Esophagus squamous epithelium (tissue), 5 donors: ENCODE measurements at regions not wholly inside any gene's neighbourhood (a gene's known extent, or its start where the extent isn't known, plus 50 kb on each side); places are given as distances from the start of the nearest gene placed in this dataset.
"Not testable (repeated sequence)": the region's sequence is repeated elsewhere in the genome, so short reads cannot be mapped to it uniquely, and the experiment has no call there.

ENCODE experiments used
- DNase-seq: peaks from one replicate; lab custom pipeline; 2025; lab: John Stamatoyannopoulos, UW
- H3K27ac ChIP-seq, 4 donors: fragments of 200-600 bp; sonication (generic); one replicate each; pipeline ENCODE4 v1.5.1; 2016 to 2019; ENCODE audit warnings: mild to moderate bottlenecking in 1 of 4
- H3K27me3 ChIP-seq, 4 donors: fragments of 200-600 bp; sonication (generic); 1 replicate in 3 of 4; 2 replicates in 1 of 4; pipeline versions ENCODE4 v1.5.1 to v1.6.0; 2017 to 2021; ENCODE audit warnings: antibody characterized with exemption in 1 of 4
- H3K36me3 ChIP-seq, 3 donors: fragments of 200-600 bp; sonication (generic); one replicate each; pipeline ENCODE4 v1.5.1; 2016 to 2019
- H3K4me1 ChIP-seq, 3 donors: fragments of 200-600 bp; sonication (generic); one replicate each; pipeline ENCODE4 v1.5.1; 2017 to 2019
- H3K4me3 ChIP-seq, 4 donors: fragments of 200-600 bp; sonication (generic); 1 replicate in 3 of 4; 2 replicates in 1 of 4; pipeline ENCODE4 v1.5.1; 2016 to 2019; ENCODE audit warnings: mild to moderate bottlenecking in 2 of 4, moderate library complexity in 1 of 4
- H3K9me3 ChIP-seq, 3 donors: fragments of 200-600 bp; sonication (generic); one replicate each; pipeline ENCODE4 v1.5.1; 2016 to 2019
- POLR2A ChIP-seq, 4 donors: fragments of 450-650 bp; IDR thresholded peaks; one replicate each; pipeline ENCODE4 v1.6.1; 2017; ENCODE audit warnings: antibody characterized with exemption in 4 of 4, mild to moderate bottlenecking in 4 of 4, moderate library complexity in 3 of 4
- WGBS, 2 donors: methylation state at CpG; one replicate each; pipeline ENCODE4 v1.1.5; 2018; 5-methylcytosine and 5-hydroxymethylcytosine counted together
- intact Hi-C: fragments of 100-400 bp; cut with DNase I; formaldehyde crosslinking; loops from one replicate; pipeline ENCODE4 v1.15.0; 2022
- TF ChIP-seq, protein P1 (sequence below), 6 experiments: fragments of 450-650 bp in 4 of 6; fragments of 200-600 bp in 2 of 6; sonication (generic) in 2 of 6; IDR thresholded peaks; one replicate each; pipeline ENCODE4 v1.5.1; 2016 to 2019; ENCODE audit warnings: antibody characterized with exemption in 6 of 6, mild to moderate bottlenecking in 4 of 6, moderate library complexity in 4 of 6
- donor health status: DM: yes; HTN: yes; CAD: no.

DNA sequence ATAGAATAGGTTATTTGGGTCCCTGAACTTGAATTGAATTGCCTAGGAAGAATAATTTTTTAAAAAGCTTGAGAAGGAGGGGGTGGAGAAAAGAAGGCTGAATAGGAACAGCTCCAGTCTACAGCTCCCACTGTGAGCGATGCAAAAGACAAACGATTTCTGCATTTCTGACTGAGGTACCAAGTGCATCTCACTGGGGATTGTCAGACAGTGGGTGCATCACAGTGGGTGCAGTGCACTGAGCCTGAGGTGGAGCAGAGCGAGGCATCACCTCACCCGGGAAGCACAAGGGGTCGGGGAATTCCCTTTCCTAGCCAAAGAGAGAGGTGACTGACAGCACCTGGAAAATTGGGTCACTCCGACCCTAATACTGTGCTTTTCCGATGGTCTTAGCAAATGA is 782.2 kb upstream of the RGMB start:
- Histone ChIP-seq H3K27me3 (no peaks in the 10 kb centered on the region), H3K4me3 (no peak overlapping the region), H3K9me3 (no peaks in the 10 kb centered on the region), H3K27ac (no peak overlapping the region), H3K4me1 (no peaks in the 10 kb centered on the region), H3K36me3 (no peaks in the 10 kb centered on the region)
- intact Hi-C loops: no loop called here
- TF ChIP-seq POLR2A (IDR thresholded peaks at IDR 0.05): no peak
- TF ChIP-seq, protein P1, sequence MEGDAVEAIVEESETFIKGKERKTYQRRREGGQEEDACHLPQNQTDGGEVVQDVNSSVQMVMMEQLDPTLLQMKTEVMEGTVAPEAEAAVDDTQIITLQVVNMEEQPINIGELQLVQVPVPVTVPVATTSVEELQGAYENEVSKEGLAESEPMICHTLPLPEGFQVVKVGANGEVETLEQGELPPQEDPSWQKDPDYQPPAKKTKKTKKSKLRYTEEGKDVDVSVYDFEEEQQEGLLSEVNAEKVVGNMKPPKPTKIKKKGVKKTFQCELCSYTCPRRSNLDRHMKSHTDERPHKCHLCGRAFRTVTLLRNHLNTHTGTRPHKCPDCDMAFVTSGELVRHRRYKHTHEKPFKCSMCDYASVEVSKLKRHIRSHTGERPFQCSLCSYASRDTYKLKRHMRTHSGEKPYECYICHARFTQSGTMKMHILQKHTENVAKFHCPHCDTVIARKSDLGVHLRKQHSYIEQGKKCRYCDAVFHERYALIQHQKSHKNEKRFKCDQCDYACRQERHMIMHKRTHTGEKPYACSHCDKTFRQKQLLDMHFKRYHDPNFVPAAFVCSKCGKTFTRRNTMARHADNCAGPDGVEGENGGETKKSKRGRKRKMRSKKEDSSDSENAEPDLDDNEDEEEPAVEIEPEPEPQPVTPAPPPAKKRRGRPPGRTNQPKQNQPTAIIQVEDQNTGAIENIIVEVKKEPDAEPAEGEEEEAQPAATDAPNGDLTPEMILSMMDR (IDR thresholded peaks at IDR 0.05): no peak
- WGBS, 2 donors: 82 to 90% methylated on average over 2 to 4 of the region's 7 CpGs
- DNase-seq: no peak

DNA sequence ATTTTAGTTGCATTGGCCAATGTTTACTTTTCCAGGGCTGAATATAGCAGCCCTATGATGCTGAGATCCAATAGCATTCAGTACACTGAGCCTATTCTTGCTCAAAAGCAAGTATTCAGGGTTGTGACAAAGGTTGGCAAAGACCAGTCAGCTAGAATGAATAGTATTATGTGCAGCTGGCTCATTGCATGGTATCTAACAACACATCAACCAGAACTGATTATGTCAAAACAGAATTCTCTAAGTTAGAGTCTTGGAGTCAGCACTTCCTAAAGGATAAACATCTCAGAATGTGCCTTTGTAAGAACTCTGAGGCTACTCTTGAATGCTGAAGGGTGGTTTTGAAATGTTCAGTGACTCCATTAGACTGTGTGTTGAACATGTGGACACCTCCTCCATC is 774.5 kb upstream of the RGMB start:
- intact Hi-C loops: no loop called here
- no peak for DNase-seq
- no peak overlapping the region for H3K27ac ChIP-seq

DNA sequence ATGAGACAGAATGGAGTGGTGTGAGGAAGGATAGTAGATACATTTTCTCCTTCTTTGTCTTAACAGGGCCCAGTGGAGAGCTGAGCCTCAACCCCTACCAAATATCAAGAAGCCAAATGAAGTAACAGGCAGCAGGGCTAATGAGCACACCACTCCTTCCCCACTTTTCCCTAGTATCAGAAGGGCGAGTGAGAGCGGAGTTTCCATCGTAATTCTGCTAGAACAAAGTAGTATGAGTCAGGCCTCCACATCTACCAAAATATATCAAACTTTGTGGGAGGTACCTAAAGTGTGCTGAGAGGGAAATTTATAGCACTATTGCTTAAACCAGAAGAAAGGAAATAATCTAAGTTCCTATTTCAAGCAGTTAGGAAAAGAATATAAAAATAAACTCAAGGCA is 769.0 kb upstream of the RGMB start:
- no peak overlapping the region for H3K27ac ChIP-seq
- no peaks in the 10 kb centered on the region for H3K27me3 ChIP-seq
- no peaks in the 10 kb centered on the region for H3K36me3 ChIP-seq
- intact Hi-C loops: no loop called here
- TF ChIP-seq, protein P1 (IDR thresholded peaks at IDR 0.05): no peak
- TF ChIP-seq POLR2A (IDR thresholded peaks at IDR 0.05): no peak
- H3K9me3 ChIP-seq: no peaks in the 10 kb centered on the region
- no peaks in the 10 kb centered on the region for H3K4me1 ChIP-seq
- 74 to 96% methylated on average over 3 of the region's 3 CpGs for WGBS, 2 donors
- no peak overlapping the region for H3K4me3 ChIP-seq
- DNase-seq: no peak

More for the DNA sequence above, 774.5 kb upstream of the RGMB start:
- no peaks in the 10 kb centered on the region for H3K4me1 ChIP-seq
- no peak overlapping the region for H3K4me3 ChIP-seq
- H3K9me3 ChIP-seq: no peaks in the 10 kb centered on the region
- no peaks in the 10 kb centered on the region for H3K27me3 ChIP-seq
- H3K36me3 ChIP-seq: no peaks in the 10 kb centered on the region
- TF ChIP-seq, protein P1 (IDR thresholded peaks at IDR 0.05): no peak
- no peak for TF ChIP-seq POLR2A (IDR thresholded peaks at IDR 0.05)

DNA sequence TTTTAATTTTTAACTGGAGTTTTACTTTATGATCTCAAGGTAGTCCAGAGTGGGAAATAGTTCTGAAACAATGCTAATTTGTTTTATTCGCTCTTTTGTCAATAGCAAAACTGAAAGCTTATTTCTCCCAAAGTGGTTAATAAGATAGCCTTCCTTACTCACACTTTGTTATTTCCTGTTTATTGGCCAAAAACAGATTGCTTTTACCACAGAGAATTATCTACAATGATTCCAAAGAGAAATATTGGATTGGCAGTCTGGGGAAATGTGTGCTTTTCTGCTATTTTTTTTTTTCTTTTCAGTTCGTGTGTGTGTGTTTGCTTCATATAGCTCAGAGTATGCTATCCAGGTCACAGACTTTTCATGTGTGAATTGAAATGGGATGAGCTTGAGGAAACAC is 756.7 kb upstream of the RGMB start:
- Histone ChIP-seq H3K4me3 (no peak overlapping the region), H3K27ac (no peak overlapping the region), H3K9me3 (no peaks in the 10 kb centered on the region), H3K27me3 (no peaks in the 10 kb centered on the region), H3K4me1 (no peaks in the 10 kb centered on the region), H3K36me3 (no peaks in the 10 kb centered on the region)
- DNase-seq: no peak
- TF ChIP-seq POLR2A (IDR thresholded peaks at IDR 0.05): no peak
- TF ChIP-seq, protein P1 (IDR thresholded peaks at IDR 0.05): no peak
- 69 to 78% methylated on average over 2 of the region's 2 CpGs for WGBS, 2 donors
- intact Hi-C loops: no loop called here

DNA sequence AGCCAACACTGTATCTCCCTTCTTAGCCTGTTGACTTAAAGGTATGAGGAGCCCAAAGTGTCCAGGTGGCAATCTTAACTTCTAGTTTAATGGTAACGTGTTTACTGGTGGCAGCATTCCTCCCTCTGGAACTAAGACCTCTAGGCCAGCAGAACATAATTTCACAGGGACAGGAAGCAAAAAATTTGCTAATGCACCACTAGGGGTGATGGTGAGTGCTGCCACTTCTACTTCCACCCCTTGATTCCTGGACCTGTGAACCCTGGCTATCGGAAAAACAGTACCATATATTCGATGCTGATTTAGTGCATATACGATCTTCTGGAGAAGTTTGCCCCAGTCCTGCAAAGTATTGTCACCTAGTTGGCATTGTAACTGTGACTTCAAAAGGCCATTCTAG is 743.2 kb upstream of the RGMB start:
- H3K9me3 ChIP-seq, H3K4me3 ChIP-seq, DNase-seq, H3K27ac ChIP-seq, H3K4me1 ChIP-seq, H3K27me3 ChIP-seq, H3K36me3 ChIP-seq, intact Hi-C loops: not testable (repeated sequence)
- 93% methylated on average over 4 of the region's 4 CpGs for WGBS, 2 donors

DNA sequence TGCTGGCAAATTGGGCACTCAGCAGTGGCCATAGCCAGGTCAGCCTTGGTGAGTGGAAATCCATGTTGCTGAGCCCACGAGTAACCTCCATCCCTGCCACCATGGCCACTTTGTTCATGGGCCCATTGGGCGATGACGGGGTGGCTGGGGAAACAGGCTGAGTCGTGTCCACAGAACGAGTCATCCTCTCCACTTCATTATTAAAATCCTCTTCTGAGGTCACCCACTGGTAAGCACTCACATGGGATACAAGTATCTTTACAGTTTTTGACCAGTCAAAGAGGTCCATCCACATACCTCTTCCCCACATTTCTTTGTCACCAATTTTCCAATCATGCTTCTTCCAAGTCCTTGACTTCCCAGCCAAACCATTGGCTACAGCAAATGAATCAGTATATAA is 742.4 kb upstream of the RGMB start:
- H3K27me3 ChIP-seq, H3K4me1 ChIP-seq, intact Hi-C loops, H3K9me3 ChIP-seq, H3K36me3 ChIP-seq, DNase-seq, H3K4me3 ChIP-seq, H3K27ac ChIP-seq: not testable (repeated sequence)
- WGBS, 2 donors: 76 to 86% methylated on average over 5 of the region's 5 CpGs
